NCI-H2227 (cell line): ENCODE measurements at regions not wholly inside any gene's neighbourhood (a gene's known extent, or its start where the extent isn't known, plus 50 kb on each side); places are given as distances from the start of the nearest gene placed in this dataset.
A peak's percentile ranks its signal among the peaks of the same experiment; 100 is the strongest.

Source experiments
- DNase-seq: peaks from one replicate; lab custom pipeline; 2025; ENCODE audit not compliant: unreplicated experiment; lab: John Stamatoyannopoulos, UW

DNA sequence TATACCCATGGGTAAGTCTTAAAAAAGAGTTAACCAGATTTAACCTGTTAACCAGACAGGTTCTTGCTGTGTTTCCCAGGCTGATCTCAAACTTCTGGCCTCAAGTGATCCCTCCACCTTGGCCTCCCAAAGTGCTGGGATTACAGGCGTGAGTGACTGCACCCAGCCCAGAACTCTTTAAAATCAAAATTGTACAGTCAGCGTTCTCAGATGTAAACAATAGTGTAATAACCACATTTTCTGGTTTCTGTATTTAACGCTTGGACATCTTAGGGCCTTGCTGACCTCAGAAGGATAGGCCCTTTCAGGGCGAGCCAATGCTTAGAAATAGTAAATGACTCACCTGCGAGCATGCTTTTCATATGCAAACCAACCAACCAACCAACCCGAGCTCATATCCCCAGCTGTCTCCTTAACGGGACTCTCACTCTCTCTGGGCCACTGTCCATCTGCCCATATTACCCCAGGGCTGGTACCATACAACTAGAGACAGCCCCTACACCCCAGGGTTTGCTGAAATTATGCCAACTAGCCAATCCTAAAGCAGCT lies 415.0 kb upstream of the XYLT1 start:
- DNase-seq = no peak

DNA sequence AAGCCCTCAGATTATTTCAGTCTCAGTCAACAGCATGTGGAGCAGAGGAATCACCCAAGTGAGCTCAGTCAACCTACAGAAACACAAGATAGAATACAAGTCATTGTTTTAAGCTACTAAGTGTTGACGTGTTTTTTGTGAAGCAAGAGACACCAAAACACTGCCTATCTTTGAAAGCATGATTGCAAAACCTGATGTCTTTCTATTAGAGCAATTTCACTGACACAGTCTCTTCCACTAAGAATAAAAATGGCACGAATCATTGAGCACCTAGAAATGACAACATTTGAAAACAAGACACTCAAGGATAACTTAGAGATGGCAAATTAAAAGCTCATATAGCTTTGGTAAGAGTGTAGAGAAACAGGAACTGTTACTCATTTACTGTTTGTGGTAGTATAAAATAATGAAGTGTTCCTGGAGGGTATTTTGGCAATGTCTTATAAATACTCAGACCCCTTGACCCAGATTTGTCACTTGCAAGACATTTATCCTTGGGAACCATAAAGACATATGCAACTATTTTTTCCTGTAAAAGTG lies 407.1 kb upstream of the XYLT1 start:
- no peak for DNase-seq

DNA sequence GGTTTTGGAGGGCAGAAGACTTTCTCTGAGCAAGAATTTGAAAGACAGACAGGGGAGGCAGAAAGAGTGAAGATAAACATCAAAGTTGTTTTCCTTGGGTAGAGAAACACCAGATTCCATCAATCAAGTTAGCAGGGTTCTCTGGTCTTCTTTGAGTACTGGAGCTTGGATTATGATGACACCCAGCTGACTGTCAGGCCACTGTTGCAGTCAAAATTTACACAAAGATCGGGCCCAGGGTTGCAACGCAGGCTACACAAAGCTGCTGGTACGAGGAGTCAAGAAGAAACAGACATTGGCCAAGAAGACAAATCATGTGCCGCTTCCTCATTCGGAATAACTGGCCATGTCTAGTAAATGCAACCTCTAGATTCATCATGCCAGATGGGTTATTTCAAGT lies 396.2 kb upstream of the XYLT1 start:
- DNase-seq = no peak

DNA sequence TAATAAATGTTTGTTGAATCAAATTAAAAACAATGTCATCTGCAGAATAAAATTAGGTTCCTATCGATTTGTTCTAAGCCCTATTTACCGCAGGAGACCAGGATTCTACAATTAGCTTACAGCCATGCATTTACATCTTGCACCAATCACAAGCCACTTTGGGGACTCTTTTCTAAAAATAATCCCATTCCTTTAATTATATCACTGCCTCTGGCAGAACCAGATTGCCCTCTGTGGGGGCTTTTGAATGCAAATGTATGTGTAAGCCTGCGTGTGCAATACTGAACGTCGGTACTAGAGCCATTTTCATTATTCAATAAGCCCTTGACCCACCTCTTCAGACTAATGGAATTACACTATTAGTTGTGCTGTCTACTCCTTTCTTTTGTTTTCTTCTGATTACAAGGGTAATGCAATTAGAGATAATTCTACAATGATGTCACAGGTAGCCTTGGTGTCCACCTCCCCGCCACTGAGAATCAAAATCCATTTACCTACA lies 391.3 kb upstream of the XYLT1 start:
- no peak for DNase-seq

DNA sequence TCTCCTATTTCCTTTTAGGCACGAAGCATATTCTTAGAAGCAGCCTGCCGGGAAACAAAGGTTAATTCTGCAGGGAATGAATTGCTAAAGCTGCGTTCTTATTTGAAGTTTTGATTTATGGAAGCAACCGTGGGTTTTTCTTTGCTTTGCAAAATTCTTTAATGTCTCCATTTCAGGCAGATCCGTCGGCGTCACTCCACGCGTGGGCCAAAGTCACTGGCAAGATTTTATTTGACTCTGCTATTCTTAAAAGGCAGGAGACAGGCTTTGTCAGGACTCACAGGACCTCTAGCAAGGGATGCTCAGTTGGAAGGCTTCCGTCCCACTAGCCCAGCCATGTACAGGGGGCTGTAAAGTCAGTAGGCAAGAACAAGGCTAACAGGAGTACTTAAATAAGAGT lies 387.3 kb upstream of the XYLT1 start:
- DNase-seq = no peak

DNA sequence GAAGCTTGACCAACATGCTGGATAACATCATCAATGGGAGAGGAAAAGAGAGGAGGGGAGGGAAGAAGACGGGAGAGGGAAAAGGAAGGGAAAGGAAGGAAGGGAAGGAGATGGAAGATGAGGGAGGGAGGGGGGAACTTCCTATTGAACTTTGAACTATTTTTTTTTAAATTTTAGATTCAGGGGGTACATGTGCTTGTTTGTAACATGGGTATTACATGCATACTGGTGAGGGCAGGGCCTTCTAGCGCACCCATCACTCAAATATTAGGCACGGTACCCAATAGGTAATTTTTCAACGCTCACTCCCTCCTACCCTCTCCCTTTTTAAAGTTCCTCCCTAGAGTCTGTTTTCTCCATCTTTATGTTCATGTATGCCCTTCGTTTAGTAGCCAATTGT lies 383.2 kb upstream of the XYLT1 start:
- DNase-seq = no peak

DNA sequence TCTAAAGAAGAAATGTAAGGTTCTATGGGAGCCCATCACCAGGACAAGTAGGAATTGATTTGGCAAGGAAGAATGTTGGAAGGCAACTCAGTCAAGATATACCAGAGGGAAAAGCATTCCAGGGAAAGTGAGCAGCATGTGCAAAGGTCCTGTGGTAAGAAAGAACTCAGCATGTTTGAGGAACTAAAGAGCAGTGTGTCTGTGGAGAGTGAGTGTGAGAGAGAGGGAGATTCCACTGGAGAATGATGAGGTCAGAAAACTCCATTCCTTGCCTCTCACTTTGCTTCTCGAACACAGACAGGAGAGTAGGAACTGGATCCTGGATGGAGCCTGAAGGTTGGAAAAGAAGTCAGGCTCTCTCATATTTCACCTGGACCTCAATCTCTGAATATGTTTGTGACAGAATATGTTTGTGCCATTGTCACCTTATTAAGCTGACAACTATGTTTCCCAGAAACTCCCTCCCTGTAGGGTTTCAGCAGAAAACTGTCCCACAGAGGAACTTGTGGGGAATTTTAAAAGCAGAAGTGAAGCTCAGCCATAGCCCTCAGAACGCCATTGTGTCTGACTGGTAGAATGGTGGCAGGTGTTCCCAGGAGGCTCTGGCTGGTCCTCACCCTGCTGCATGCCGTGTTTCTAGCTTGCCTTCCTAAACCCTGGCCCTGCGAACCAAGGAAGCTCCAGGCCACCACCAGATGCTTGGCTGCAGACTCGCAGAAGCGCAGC lies 382.4 kb upstream of the XYLT1 start:
- DNase-seq = no peak

DNA sequence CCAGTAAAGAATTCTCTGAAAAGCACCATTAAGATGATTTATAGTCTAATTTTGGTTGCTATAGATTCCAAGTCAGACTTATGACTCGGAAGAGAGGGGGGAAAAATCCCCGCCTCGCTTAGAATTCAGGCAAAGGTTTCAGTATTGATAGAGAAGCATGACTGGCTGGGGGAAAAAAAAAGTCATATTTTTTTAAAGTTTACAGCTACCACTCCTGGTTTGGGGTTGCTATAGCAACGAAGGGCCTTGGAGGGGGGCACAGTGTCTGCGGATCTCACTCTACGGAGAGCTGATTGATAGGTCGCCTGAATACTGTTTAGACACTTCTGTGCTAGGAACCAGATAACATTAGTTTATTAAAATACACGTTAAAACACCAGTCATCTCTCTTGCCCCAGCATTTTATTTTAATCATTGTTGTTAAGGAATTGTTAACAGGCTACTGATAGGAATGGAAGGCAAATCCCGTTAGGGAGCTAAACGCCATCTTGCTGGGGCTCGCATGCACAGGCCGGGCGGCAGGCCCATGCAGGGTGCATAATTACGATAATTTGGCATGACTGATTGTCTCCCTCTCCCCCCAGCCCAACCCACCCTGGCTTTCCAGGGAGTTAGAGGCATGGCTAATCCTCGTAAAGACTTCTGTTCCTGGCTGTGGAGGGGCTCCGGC lies 380.0 kb upstream of the XYLT1 start:
- peak; percentile 78 for DNase-seq

DNA sequence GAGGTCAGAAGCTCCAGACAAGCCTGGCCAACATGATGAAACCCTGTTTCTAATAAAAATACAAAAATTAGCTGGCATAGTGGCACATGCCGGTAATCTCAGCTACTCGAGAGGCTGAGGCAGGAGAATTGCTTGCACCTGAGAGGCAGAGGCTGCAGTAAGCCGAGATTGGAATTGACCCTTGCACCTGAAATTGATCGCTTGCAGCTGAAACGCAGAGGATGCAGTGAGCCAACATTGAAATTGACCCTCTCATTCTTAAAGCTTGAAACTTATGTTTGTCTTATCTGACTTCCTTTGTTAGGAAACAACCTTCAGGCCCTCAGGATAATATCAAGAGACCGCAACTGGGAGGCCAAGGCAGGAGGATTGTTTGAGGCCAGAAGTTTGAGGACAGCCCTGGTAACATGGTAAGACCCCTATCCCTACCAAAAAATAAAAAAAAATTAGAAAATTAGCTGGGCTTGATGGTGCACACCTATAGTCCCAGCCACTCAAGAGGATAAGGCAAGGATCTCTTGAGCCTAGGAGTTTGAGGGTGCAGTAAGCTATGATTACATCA lies 376.6 kb upstream of the XYLT1 start:
- DNase-seq = no peak

DNA sequence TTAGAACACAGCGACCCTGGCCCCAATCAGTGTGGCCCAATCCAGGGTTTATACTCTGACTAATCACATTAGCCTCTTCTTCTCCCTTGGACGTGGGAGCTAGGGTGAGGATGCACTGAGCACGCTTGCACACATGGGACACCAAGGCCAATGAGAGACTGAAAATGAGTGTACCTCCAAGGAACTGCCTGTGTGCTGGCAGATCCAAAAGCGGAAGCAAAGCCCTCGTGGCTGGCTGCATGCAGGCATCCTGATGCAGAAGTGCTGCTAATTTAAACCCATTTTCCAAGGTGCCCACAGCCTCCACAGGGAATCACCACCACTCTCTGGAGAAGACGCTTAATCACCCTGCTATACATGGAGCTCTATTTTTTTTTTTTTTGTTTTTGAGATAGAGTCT lies 375.3 kb upstream of the XYLT1 start:
- DNase-seq = no peak

DNA sequence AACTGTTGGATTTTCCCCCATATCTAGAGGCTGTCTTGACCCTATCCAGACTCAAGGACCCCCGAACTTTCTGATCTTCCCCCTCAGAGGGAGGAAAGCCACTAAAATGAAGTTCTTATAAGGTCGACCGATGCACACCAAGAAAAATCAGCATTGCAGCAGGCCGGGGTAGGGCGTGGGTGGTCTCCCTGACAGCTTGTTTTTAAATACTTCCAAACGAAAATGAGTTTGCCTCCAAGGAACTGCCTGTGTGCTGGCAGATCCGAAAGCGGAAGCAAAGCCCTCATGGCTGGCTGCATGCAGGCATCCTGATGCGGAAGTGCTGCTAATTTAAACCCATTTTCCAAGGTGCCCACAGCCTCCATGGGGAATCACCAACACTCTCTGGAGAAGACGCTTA lies 374.3 kb upstream of the XYLT1 start:
- no peak for DNase-seq

DNA sequence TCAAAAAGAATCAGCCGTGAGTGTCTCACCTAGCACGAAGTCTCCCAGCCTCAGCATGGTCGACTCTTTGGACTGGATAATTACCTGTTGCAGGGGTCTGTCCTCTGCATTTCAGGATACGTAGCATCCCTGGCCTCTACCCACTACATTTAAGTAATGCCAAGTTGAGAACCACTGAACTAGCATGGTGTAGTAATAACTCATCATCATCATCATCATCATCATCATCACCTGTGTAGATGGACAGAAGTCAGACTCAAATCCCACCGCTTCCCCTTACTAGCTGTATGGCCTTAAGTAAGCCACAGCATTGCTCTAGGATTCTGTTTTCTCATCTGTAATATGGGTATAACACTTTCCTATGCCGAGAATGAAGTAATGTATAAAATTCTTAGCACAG lies 373.1 kb upstream of the XYLT1 start:
- DNase-seq = no peak

DNA sequence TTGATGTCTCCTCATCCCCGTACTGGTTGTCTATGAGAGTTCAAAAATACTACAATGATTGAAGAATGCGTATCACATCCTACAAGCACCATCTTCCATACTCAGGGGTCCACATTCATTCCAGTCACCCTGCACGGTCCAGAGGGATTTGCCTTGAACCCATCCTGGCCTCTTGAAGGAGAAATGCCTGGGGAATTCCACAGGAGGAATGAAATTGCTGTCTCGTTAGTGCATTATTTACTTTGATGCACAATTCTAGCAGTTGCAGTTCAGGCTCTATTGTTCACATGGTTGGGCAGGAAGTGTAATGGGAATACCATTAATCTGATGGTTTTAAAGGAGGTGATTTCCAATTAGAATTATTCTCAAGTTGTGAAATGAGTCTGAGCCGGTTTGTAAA lies 369.1 kb upstream of the XYLT1 start:
- DNase-seq = no peak

DNA sequence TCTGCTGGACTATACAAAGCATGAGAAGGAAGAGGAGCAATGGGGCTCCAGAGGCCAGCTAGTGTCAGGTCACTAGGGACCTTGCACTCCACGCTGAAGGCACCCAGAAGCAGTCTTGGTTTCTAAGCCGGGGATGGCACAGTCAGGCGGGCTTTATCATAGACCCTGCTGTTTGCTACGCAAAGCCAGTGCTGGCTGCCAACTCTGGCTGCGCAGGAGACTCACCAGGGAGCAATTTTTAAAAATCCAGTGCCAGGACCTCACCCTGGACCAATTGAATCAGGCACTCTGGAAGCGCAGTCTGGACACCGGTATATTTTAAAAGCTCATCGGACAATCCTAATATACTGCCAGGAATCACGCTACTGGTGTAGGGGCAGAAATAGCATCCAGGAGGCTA lies 368.5 kb upstream of the XYLT1 start:
- DNase-seq = no peak

DNA sequence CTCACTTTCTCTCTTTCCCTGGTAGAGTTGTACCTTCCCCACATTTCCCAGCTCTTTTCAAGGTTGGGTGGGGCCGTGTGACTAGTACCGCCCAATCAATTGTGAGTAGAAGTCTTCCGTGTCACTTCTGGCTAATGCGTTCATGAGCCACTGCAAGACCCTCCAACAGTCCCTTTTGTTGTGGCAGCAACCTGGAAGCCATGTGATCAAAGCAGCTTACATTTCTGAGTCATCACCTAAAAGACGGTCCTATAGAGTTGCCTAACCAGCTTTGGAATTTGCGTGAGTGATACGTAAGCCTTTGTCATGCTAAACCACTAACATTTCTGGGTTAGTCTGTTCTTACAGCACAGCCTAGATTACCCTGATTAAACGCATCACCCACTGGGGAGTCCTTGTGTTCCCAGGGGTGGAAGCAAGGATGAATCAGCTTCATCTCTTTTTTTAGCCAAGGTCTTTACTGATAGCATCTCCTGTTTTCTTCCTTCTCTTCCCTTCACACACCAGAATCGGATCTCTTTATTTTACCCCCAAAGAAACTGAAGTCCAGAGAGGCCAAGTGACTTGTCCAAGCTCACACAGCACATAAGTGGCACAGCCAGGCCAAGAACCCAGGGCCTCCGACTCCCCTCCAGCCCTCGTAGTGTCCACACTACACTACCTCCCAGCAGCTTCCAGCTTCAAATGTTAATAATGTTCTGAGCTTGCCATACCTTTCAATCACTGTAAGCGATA lies 366.3 kb upstream of the XYLT1 start:
- no peak for DNase-seq

DNA sequence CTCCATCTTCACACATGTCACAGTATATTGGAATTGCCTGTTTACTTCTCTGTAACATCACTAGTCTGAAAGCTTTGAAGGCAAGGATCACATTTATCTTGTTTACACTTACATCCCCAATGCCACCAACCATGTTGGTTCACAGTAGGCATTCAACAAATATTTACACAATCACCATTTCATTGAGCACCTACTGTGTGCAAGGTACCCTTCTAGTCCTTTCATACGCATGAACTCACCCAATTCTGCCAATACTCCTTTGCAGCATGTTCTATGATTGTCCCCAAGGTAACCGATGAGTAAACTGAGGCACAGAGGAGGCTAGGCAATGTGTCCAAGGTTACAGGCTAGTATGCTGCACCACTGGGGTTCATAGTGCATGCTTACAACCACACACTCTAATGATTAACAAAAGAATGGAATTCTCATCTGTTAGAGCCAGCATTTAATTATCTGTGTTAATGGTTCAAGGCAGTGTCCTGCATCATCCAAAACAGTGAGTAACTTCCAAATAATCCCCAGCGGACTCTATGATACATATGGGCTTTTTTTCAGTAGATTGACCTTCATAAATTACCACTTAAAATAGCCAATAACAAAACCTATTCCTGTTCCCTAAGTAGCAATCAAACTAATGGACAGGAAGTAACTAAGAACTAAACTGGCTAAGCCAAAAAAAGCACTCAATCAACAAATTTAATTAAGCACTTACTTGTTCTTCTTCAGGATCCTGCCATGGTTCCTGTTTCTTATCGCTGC lies 364.5 kb upstream of the XYLT1 start:
- DNase-seq = no peak

DNA sequence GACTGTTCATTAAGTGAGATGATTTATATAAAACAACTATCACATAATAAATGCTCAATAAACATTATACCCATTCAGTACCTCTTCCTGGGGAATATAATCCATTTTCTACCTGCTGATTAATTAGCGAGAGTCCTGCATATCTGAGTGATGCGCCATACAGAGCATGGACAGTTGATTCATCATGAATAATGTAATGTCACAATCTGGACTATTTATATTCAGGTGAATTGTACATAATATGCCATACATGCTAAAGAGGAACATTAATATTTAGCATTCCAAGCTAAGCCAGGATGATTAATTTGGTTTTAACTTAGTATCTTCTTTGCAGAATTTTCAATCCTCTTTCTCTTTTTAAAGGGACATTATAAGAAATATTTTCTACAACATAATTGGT lies 362.0 kb upstream of the XYLT1 start:
- DNase-seq = no peak

DNA sequence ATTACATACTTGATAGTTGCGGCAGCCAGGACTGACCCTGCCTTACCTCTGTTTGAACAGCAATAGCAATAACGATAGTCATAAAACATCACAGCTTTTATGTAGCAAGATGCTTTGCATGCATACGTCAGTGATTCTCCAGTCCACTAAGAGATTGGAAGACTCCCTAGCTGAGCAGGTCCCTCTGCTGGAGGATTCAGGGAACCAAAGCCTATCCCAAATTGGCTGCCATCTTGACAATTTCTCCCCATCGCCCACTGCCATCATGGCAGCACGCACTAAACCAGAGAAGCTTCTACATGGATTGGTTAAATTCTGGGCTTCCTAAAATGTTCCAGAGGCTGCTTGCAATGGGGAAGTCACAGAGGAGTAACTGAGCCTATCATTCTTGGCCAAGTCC lies 360.6 kb upstream of the XYLT1 start:
- peak; percentile 58 for DNase-seq

DNA sequence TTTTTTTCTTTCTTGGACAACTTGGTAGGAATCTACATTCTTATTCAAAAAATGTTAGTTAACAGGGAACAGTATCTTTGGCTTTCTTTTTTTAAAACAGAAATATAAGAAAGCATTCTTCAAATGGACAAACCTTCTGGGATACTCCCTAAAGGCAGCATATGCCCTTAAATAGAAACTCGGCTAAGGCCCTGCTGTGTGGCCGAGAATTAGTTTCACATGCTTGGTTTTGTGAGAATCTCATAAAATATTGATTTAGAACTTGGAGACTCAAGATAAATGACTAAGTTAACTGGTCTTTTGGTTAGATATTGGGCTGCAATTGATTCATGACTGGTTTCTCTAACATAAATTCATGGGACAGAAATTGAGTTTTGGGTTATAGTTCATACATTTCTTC lies 359.9 kb upstream of the XYLT1 start:
- DNase-seq = no peak

DNA sequence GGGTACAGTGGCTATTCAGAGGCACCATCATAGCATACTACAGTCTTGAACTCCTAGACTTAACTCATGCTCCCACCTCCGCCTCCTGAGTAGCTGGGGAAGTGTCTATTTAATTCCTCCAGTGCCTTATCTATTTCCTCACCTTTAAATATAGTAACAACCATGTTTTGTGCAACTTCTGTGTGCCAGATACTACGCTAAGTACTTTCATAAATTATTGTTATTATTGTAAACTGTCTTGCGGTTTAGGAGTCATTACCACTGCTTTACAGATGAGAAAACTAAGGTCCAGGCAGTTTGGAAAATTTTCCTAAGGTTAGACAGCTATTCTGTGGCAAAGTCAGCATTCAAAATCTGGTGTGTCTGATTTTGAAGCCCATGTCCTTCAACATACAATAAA lies 359.1 kb upstream of the XYLT1 start:
- no peak for DNase-seq

DNA sequence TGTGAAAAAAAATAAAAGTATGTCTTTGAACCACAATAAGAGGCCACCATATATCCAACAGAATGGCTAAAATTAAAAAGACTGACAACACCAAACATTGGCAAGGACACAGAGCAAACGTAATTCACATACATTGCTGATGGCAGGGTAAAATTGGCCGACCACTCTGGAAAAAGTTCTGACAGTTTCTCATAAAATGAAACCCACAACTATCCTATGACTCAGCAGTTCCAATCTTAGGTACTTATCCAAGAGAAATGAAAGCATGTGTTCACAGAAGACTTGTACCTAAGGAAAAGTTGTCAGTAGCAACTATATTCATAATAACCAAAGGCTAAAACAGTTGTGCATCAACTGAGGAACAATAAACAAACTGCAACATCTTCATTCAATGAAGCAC lies 357.3 kb upstream of the XYLT1 start:
- DNase-seq = no peak
